IMR-90 (cell line): ENCODE measurements at regions not wholly inside any gene's neighbourhood (a gene's known extent, or its start where the extent isn't known, plus 50 kb on each side); places are given as distances from the start of the nearest gene placed in this dataset.

Source experiments
- BHLHE40 ChIP-seq: fragments of 150-350 bp; IDR thresholded peaks from 2 replicates; pipeline ENCODE4 v1.6.1; 2016; ENCODE audit warnings: mild to moderate bottlenecking, low read depth, low read length
- CHD1 ChIP-seq: IDR thresholded peaks from 2 replicates; pipeline ENCODE4 v1.6.1; 2012; ENCODE audit warnings: low read depth, low read length, improper control_type of control experiment
- FOS ChIP-seq: fragments of 150-350 bp; IDR thresholded peaks from 2 replicates; pipeline ENCODE4 v1.6.1; 2016; ENCODE audit warnings: low read depth, low read length
- MXI1 ChIP-seq: IDR thresholded peaks from 2 replicates; pipeline ENCODE4 v1.6.1; 2012; ENCODE audit warnings: low read depth, mild to moderate bottlenecking, low read length, moderate library complexity, borderline replicate concordance
- POLR2A ChIP-seq: IDR thresholded peaks from 2 replicates; pipeline ENCODE4 v1.6.1; 2012; ENCODE audit warnings: mild to moderate bottlenecking, low read depth, low read length
- RAD21 ChIP-seq: IDR thresholded peaks from 2 replicates; pipeline ENCODE4 v1.6.1; 2012; ENCODE audit warnings: low read length, improper control_type of control experiment
- RCOR1 ChIP-seq: IDR thresholded peaks from 2 replicates; pipeline ENCODE4 v1.6.1; 2012; ENCODE audit warnings: mild to moderate bottlenecking, low read length, improper control_type of control experiment; ENCODE audit not compliant: insufficient replicate concordance
- RFX5 ChIP-seq: IDR thresholded peaks from 2 replicates; pipeline ENCODE4 v1.8.0; 2012; ENCODE audit warnings: low read depth, mild to moderate bottlenecking, low read length, moderate library complexity
- TF ChIP-seq, protein P1 (sequence below): conservative IDR thresholded peaks from 2 replicates; pipeline ENCODE4 v1.5.1; 2012; ENCODE audit warnings: mild to moderate bottlenecking, low read depth, low read length, improper control_type of control experiment
- TF ChIP-seq, protein P2 (sequence below): fragments of 150-350 bp; IDR thresholded peaks from 2 replicates; pipeline ENCODE4 v1.6.1; 2017; ENCODE audit warnings: mild to moderate bottlenecking, antibody characterized with exemption, low read length, low read depth

DNA sequence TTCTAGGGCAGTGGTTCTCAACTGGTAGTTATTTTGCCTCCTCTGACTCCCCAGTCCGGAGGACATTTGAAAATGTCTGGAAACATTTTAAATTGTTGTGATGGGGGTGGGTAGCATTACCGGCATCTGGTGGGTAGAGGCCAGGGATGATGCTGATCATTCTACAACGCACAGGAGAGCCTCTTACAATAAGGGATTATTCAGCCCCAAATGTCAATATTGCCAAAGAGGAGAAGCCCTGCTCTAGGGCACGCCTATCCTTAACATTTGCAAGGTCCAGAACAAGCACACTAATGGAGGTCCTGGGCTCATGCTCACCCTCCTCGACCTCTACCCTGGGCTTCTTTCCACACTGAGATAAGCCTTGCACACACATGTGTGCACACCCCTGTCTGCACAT, 106.4 kb downstream of the MINAR1 start:
- TF ChIP-seq, protein P1, sequence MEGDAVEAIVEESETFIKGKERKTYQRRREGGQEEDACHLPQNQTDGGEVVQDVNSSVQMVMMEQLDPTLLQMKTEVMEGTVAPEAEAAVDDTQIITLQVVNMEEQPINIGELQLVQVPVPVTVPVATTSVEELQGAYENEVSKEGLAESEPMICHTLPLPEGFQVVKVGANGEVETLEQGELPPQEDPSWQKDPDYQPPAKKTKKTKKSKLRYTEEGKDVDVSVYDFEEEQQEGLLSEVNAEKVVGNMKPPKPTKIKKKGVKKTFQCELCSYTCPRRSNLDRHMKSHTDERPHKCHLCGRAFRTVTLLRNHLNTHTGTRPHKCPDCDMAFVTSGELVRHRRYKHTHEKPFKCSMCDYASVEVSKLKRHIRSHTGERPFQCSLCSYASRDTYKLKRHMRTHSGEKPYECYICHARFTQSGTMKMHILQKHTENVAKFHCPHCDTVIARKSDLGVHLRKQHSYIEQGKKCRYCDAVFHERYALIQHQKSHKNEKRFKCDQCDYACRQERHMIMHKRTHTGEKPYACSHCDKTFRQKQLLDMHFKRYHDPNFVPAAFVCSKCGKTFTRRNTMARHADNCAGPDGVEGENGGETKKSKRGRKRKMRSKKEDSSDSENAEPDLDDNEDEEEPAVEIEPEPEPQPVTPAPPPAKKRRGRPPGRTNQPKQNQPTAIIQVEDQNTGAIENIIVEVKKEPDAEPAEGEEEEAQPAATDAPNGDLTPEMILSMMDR, result no peak
- TF ChIP-seq POLR2A (no peak), RFX5 (no peak), BHLHE40 (no peak), RAD21 (no peak), RCOR1 (no peak), FOS (no peak), MXI1 (no peak), CHD1 (no peak)
- TF ChIP-seq, protein P2, sequence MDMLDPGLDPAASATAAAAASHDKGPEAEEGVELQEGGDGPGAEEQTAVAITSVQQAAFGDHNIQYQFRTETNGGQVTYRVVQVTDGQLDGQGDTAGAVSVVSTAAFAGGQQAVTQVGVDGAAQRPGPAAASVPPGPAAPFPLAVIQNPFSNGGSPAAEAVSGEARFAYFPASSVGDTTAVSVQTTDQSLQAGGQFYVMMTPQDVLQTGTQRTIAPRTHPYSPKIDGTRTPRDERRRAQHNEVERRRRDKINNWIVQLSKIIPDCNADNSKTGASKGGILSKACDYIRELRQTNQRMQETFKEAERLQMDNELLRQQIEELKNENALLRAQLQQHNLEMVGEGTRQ, result no peak
